Stimulated activated effector memory CD8-positive, alpha-beta T cell treated with anti-CD3 and anti-CD28 coated beads, Interleukin-12 subunit alpha, Interleukin-12 subunit beta, amount 100 ng/mL, for 72 hours (primary cell): ENCODE measurements at regions not wholly inside any gene's neighbourhood (a gene's known extent, or its start where the extent isn't known, plus 50 kb on each side); places are given as distances from the start of the nearest gene placed in this dataset.

Experiments
- ATAC-seq: fragments of 150-1000 bp; cut with Tn5 transposase; 2 replicates; pipeline ENCODE4 v1.10.0; 2021
- DNase-seq, 2 donors: peaks; one replicate each; pipeline ENCODE4 v3.0.0; 2021 to 2022; ENCODE audit warnings: low spot score in 2 of 2
- H3K27ac Mint-ChIP-seq: one replicate; pipeline ENCODE4 v1.8.0; 2022; ENCODE audit warnings: mild to moderate bottlenecking, mixed read lengths
- H3K36me3 Mint-ChIP-seq: one replicate; pipeline ENCODE4 v1.8.0; 2022; ENCODE audit warnings: mild to moderate bottlenecking, mixed read lengths
- H3K4me1 Mint-ChIP-seq: one replicate; pipeline ENCODE4 v1.8.0; 2022; ENCODE audit warnings: mixed read lengths
- H3K4me3 Mint-ChIP-seq: one replicate; pipeline ENCODE4 v1.8.0; 2022; ENCODE audit warnings: mild to moderate bottlenecking, mixed read lengths
- H3K9me3 Mint-ChIP-seq: one replicate; pipeline ENCODE4 v1.8.0; 2022; ENCODE audit warnings: mixed read lengths

DNA sequence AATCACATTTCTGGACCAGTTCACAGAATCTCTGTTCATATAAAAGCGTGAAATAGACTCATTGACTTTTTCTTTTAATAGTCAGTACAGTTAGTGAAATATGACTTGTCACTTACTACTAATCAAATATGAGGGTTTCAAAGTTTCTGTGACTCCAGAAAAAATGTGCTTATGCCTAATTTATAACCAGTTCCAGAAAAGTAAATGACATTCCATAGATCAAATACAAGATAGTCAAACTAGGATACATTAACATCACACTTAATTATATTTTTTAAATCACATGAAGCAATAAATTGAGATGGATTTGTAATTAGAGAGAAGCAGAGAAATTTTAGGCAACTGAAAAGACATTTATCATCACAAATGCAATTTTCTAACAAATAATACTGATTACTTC is 491.4 kb downstream of the KIF20B start:
- Mint-ChIP-seq H3K27ac (no peak overlapping the region), H3K36me3 (no peaks in the 10 kb centered on the region), H3K4me1 (no peaks in the 10 kb centered on the region), H3K4me3 (no peak overlapping the region), H3K9me3 (no peaks in the 10 kb centered on the region)
- no peak for DNase-seq
- no peak for ATAC-seq

DNA sequence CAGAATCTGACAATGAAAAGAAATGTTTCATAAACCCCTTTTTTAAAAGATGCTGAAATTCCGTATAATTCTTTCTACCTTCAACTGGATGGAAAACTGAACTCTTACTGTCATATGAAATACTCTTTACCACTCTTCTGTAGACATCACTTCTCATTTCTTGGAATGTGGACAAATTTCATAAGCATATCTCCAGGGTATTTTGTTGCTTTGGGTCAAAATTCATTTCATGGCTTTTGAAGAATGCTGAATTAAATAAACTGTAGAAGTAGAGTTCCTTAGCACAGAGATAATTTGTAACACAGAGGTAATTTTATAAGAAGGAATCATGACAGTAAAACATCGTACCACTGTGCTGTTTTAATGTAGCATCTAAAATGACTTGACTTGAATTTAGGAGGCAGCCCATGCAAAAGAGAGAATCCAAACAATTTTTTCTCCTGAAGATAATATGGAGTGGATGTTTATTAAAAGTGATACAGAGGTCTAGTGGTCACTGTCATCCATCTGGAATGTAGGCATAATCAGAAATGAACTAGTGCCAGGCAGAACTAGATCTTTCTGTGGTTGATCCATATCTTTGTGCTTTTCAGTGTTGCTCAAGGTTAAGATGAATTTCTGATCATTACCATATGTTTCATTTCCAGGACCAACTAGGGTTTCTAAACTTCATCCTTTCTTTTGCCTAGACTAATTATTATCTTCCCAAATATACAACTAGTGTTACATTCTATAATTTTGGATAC is 492.0 kb downstream of the KIF20B start:
- H3K9me3 Mint-ChIP-seq = no peaks in the 10 kb centered on the region
- H3K27ac Mint-ChIP-seq = no peak overlapping the region
- H3K4me1 Mint-ChIP-seq = no peaks in the 10 kb centered on the region
- ATAC-seq = no peak
- H3K36me3 Mint-ChIP-seq = no peaks in the 10 kb centered on the region
- H3K4me3 Mint-ChIP-seq = no peak overlapping the region
- no peak for DNase-seq

- no peak for DNase-seq
- no peak overlapping the region for H3K27ac Mint-ChIP-seq
- no peak for ATAC-seq
- H3K4me3 Mint-ChIP-seq = no peak overlapping the region
- H3K9me3 Mint-ChIP-seq = no peaks in the 10 kb centered on the region
- no peaks in the 10 kb centered on the region for H3K36me3 Mint-ChIP-seq
- no peaks in the 10 kb centered on the region for H3K4me1 Mint-ChIP-seq
Measured at GRCh38 chr10:90195288-90195840, 494.0 kb downstream of the KIF20B start.

DNA sequence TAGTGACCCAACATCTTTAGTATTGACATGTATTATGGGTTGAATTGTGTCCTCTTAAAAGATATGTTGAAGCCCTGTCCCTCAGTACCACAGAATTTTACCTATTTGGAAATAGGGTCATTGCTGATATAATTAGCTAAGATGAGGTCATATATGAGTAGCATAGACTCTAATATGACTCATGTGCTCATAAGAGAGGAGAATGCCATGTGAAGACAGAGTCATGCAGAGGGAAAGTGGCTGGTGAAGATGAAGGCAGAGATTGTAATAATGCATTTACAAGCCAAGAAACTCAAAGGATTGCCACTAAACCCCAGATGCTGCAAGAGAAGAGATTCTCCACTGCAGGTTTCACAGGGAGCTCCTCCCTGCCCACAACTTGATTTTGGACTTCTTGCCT is 496.4 kb downstream of the KIF20B start:
- DNase-seq = no peak
- ATAC-seq = no peak
- Mint-ChIP-seq H3K36me3 (no peaks in the 10 kb centered on the region), H3K4me1 (no peaks in the 10 kb centered on the region), H3K9me3 (no peaks in the 10 kb centered on the region), H3K4me3 (no peak overlapping the region), H3K27ac (no peak overlapping the region)

- no peaks in the 10 kb centered on the region for H3K36me3 Mint-ChIP-seq
- ATAC-seq (no peak), DNase-seq (no peak)
- no peak overlapping the region for H3K4me3 Mint-ChIP-seq
- no peaks in the 10 kb centered on the region for H3K9me3 Mint-ChIP-seq
- H3K4me1 Mint-ChIP-seq = no peaks in the 10 kb centered on the region
- H3K27ac Mint-ChIP-seq = no peak overlapping the region
Measured at GRCh38 chr10:90199093-90199492, 497.7 kb downstream of the KIF20B start.

GRCh38 chr10:90199513-90199912 is 498.1 kb downstream of the KIF20B start:
- Mint-ChIP-seq H3K9me3 (no peaks in the 10 kb centered on the region), H3K4me1 (no peaks in the 10 kb centered on the region), H3K36me3 (no peaks in the 10 kb centered on the region), H3K4me3 (no peak overlapping the region), H3K27ac (no peak overlapping the region)
- DNase-seq (no peak), ATAC-seq (no peak)

GRCh38 chr10:90204131-90204955 is 503.0 kb downstream of the KIF20B start:
- Mint-ChIP-seq H3K27ac (no peak overlapping the region), H3K4me3 (no peak overlapping the region), H3K9me3 (no peaks in the 10 kb centered on the region), H3K36me3 (no peaks in the 10 kb centered on the region), H3K4me1 (no peaks in the 10 kb centered on the region)
- DNase-seq (no peak), ATAC-seq (no peak)

GRCh38 chr10:90204956-90205314 is 503.5 kb downstream of the KIF20B start:
- no peak overlapping the region for H3K4me3 Mint-ChIP-seq
- ATAC-seq (no peak), DNase-seq (no peak)
- H3K27ac Mint-ChIP-seq = no peak overlapping the region
- H3K9me3 Mint-ChIP-seq = no peaks in the 10 kb centered on the region
- H3K4me1 Mint-ChIP-seq = no peaks in the 10 kb centered on the region
- H3K36me3 Mint-ChIP-seq = no peaks in the 10 kb centered on the region

GRCh38 chr10:90205340-90205739 is 503.9 kb downstream of the KIF20B start:
- DNase-seq = no peak
- no peak for ATAC-seq
- H3K27ac Mint-ChIP-seq = no peak overlapping the region
- no peaks in the 10 kb centered on the region for H3K9me3 Mint-ChIP-seq
- no peak overlapping the region for H3K4me3 Mint-ChIP-seq
- no peaks in the 10 kb centered on the region for H3K36me3 Mint-ChIP-seq
- no peaks in the 10 kb centered on the region for H3K4me1 Mint-ChIP-seq

GRCh38 chr10:90213346-90213745 is 512.0 kb downstream of the KIF20B start:
- Mint-ChIP-seq H3K4me3 (no peak overlapping the region), H3K4me1 (no peaks in the 10 kb centered on the region), H3K27ac (no peak overlapping the region), H3K9me3 (peaks cover 6% of the 10 kb centered on the region), H3K36me3 (no peaks in the 10 kb centered on the region)
- no peak for DNase-seq
- ATAC-seq = no peak

GRCh38 chr10:90218846-90219245 is 517.5 kb downstream of the KIF20B start:
- DNase-seq (no peak), ATAC-seq (no peak)
- H3K9me3 Mint-ChIP-seq = peaks cover 9% of the 10 kb centered on the region
- no peaks in the 10 kb centered on the region for H3K36me3 Mint-ChIP-seq
- H3K4me1 Mint-ChIP-seq = no peaks in the 10 kb centered on the region
- no peak overlapping the region for H3K4me3 Mint-ChIP-seq
- H3K27ac Mint-ChIP-seq = no peak overlapping the region

GRCh38 chr10:90222372-90222771 is 521.0 kb downstream of the KIF20B start:
- ATAC-seq = no peak

GRCh38 chr10:90222939-90223338 is 521.5 kb downstream of the KIF20B start:
- DNase-seq (no peak), ATAC-seq (no peak)
- no peak overlapping the region for H3K27ac Mint-ChIP-seq
- H3K4me3 Mint-ChIP-seq = no peak overlapping the region
- no peaks in the 10 kb centered on the region for H3K4me1 Mint-ChIP-seq
- H3K36me3 Mint-ChIP-seq = no peaks in the 10 kb centered on the region
- H3K9me3 Mint-ChIP-seq = peaks cover 5% of the 10 kb centered on the region

More at GRCh38 chr10:90222372-90222771, 521.0 kb downstream of the KIF20B start:
- Mint-ChIP-seq H3K4me3 (no peak overlapping the region), H3K36me3 (no peaks in the 10 kb centered on the region), H3K4me1 (no peaks in the 10 kb centered on the region), H3K27ac (no peak overlapping the region), H3K9me3 (peaks cover 6% of the 10 kb centered on the region)
- DNase-seq = no peak

GRCh38 chr10:90224791-90225566 is 523.6 kb downstream of the KIF20B start:
- Mint-ChIP-seq H3K9me3 (peaks cover 6% of the 10 kb centered on the region), H3K27ac (no peak overlapping the region), H3K36me3 (no peaks in the 10 kb centered on the region), H3K4me3 (no peak overlapping the region), H3K4me1 (no peaks in the 10 kb centered on the region)
- ATAC-seq (no peak), DNase-seq (no peak)

GRCh38 chr10:90226517-90226916 is 525.1 kb downstream of the KIF20B start:
- Mint-ChIP-seq H3K36me3 (no peaks in the 10 kb centered on the region), H3K4me3 (no peak overlapping the region)

More at GRCh38 chr10:90226517-90226916, 525.1 kb downstream of the KIF20B start:
- H3K4me1 Mint-ChIP-seq = no peaks in the 10 kb centered on the region
- ATAC-seq (no peak), DNase-seq (no peak)
- H3K9me3 Mint-ChIP-seq = peaks cover 10% of the 10 kb centered on the region
- no peak overlapping the region for H3K27ac Mint-ChIP-seq
